Progenitor cell of endocrine pancreas (in vitro differentiated cells): ENCODE measurements at regions not wholly inside any gene's neighbourhood (a gene's known extent, or its start where the extent isn't known, plus 50 kb on each side); places are given as distances from the start of the nearest gene placed in this dataset.

ENCODE experiments used
- DNase-seq: peaks from one replicate; pipeline ENCODE4 v3.0.0; 2021; ENCODE audit warnings: low spot score; ENCODE audit not compliant: unreplicated experiment
- H3K27ac Mint-ChIP-seq: 2 replicates; pipeline ENCODE4 v1.8.0; 2021; ENCODE audit warnings: mild to moderate bottlenecking, moderate library complexity, mixed read lengths
- H3K27me3 Mint-ChIP-seq: 2 replicates; pipeline ENCODE4 v1.8.0; 2021; ENCODE audit warnings: mixed read lengths
- H3K36me3 Mint-ChIP-seq: 2 replicates; pipeline ENCODE4 v1.8.0; 2022; ENCODE audit warnings: mixed read lengths; ENCODE audit not compliant: insufficient read depth
- H3K4me1 Mint-ChIP-seq: 2 replicates; pipeline ENCODE4 v1.8.0; 2021; ENCODE audit warnings: low read depth, mixed read lengths
- H3K4me3 Mint-ChIP-seq: 2 replicates; pipeline ENCODE4 v1.8.0; 2021; ENCODE audit warnings: low read depth, mild to moderate bottlenecking, moderate library complexity, mixed read lengths
- H3K9me3 Mint-ChIP-seq: 2 replicates; pipeline ENCODE4 v1.8.0; 2021; ENCODE audit warnings: low read depth, mixed read lengths
- CTCF ChIP-seq: fragments of 200-600 bp; sonication (generic); IDR thresholded peaks from one replicate; pipeline ENCODE4 v1.5.0; 2021; ENCODE audit warnings: antibody characterized with exemption, mild to moderate bottlenecking; ENCODE audit not compliant: unreplicated experiment

- Mint-ChIP-seq H3K4me3 (no peak overlapping the region), H3K27ac (no peak overlapping the region), H3K36me3 (no peaks in the 10 kb centered on the region), H3K27me3 (peaks cover 14% of the 10 kb centered on the region), H3K9me3 (no peaks in the 10 kb centered on the region), H3K4me1 (peaks cover 8% of the 10 kb centered on the region)
- no peak for DNase-seq
- no peak for TF ChIP-seq CTCF
Measured at GRCh38 chr2:217553679-217554078, 449.1 kb downstream of the TNS1 start.

GRCh38 chr2:217553202-217553601 is 449.6 kb downstream of the TNS1 start:
- TF ChIP-seq CTCF = no peak
- peaks cover 7% of the 10 kb centered on the region for H3K4me1 Mint-ChIP-seq
- DNase-seq = no peak
- no peaks in the 10 kb centered on the region for H3K36me3 Mint-ChIP-seq
- no peaks in the 10 kb centered on the region for H3K9me3 Mint-ChIP-seq
- H3K27ac Mint-ChIP-seq = no peak overlapping the region
- H3K27me3 Mint-ChIP-seq = peaks cover 10% of the 10 kb centered on the region
- no peak overlapping the region for H3K4me3 Mint-ChIP-seq

- H3K9me3 Mint-ChIP-seq = no peaks in the 10 kb centered on the region
- H3K4me3 Mint-ChIP-seq = no peak overlapping the region
- H3K36me3 Mint-ChIP-seq = no peaks in the 10 kb centered on the region
- H3K27ac Mint-ChIP-seq = no peak overlapping the region
- no peak for DNase-seq
- no peak for TF ChIP-seq CTCF
- H3K4me1 Mint-ChIP-seq = peaks cover 5% of the 10 kb centered on the region
- H3K27me3 Mint-ChIP-seq = peaks cover 9% of the 10 kb centered on the region
Measured at GRCh38 chr2:217552081-217552480, 450.7 kb downstream of the TNS1 start.

- no peaks in the 10 kb centered on the region for H3K36me3 Mint-ChIP-seq
- no peak overlapping the region for H3K4me3 Mint-ChIP-seq
- H3K4me1 Mint-ChIP-seq = peaks cover 5% of the 10 kb centered on the region
- no peak overlapping the region for H3K27ac Mint-ChIP-seq
- no peak for DNase-seq
- H3K9me3 Mint-ChIP-seq = peaks cover 1% of the 10 kb centered on the region
- peaks cover 9% of the 10 kb centered on the region for H3K27me3 Mint-ChIP-seq
- no peak for TF ChIP-seq CTCF
Measured at GRCh38 chr2:217551252-217551899, 451.4 kb downstream of the TNS1 start.

- Mint-ChIP-seq H3K27me3 (no peaks in the 10 kb centered on the region), H3K4me3 (no peak overlapping the region), H3K36me3 (no peaks in the 10 kb centered on the region), H3K4me1 (peaks cover 17% of the 10 kb centered on the region), H3K27ac (no peak overlapping the region), H3K9me3 (peaks cover 14% of the 10 kb centered on the region)
- no peak for DNase-seq
- TF ChIP-seq CTCF = no peak
Measured at GRCh38 chr2:217539126-217539525, 463.7 kb downstream of the TNS1 start.
